ENCODE measurements at regions not wholly inside any gene's neighbourhood (a gene's known extent, or its start where the extent isn't known, plus 50 kb on each side); places are given as distances from the start of the nearest gene placed in this dataset.

- TF ChIP-seq CTCF (conservative IDR thresholded peaks at IDR 0.05; ENCODE audit: low read length), result no peak
- no peak for DNase-seq (ENCODE audit: low read depth)
- no peak overlapping the region for H3K4me3 ChIP-seq (ENCODE audit: low read length)
Observed at GRCh38 chr4:126358041-126358440, 1043.3 kb downstream of the FAT4 start.

- no peak overlapping the region for H3K4me3 ChIP-seq (ENCODE audit: low read length)
- TF ChIP-seq CTCF (conservative IDR thresholded peaks at IDR 0.05; ENCODE audit: low read length), result no peak
- no peak for DNase-seq (ENCODE audit: low read depth)
Observed at GRCh38 chr4:126361287-126361686, 1046.5 kb downstream of the FAT4 start.

GRCh38 chr4:126364311-126364911 is 1049.7 kb downstream of the FAT4 start:
- H3K4me3 ChIP-seq (ENCODE audit: low read length), result no peak overlapping the region
- TF ChIP-seq CTCF (conservative IDR thresholded peaks at IDR 0.05; ENCODE audit: low read length), result no peak
- DNase-seq (ENCODE audit: low read depth), result peak; percentile 9

GRCh38 chr4:126369076-126369475 is 1054.3 kb downstream of the FAT4 start:
- no peak overlapping the region for H3K4me3 ChIP-seq (ENCODE audit: low read length)
- TF ChIP-seq CTCF (conservative IDR thresholded peaks at IDR 0.05; ENCODE audit: low read length), result no peak
- DNase-seq (ENCODE audit: low read depth), result no peak

GRCh38 chr4:126372634-126373033 is 1057.9 kb downstream of the FAT4 start:
- H3K4me3 ChIP-seq (ENCODE audit: low read length), result no peak overlapping the region
- TF ChIP-seq CTCF (conservative IDR thresholded peaks at IDR 0.05; ENCODE audit: low read length), result no peak
- DNase-seq (ENCODE audit: low read depth), result peak; percentile 8

- TF ChIP-seq CTCF (conservative IDR thresholded peaks at IDR 0.05; ENCODE audit: low read length), result no peak
- no peak overlapping the region for H3K4me3 ChIP-seq (ENCODE audit: low read length)
- DNase-seq (ENCODE audit: low read depth), result peak; percentile 60
Observed at GRCh38 chr4:126375462-126376054, 1060.8 kb downstream of the FAT4 start.

- no peak overlapping the region for H3K4me3 ChIP-seq (ENCODE audit: low read length)
- no peak for DNase-seq (ENCODE audit: low read depth)
- TF ChIP-seq CTCF (conservative IDR thresholded peaks at IDR 0.05; ENCODE audit: low read length), result no peak
Observed at GRCh38 chr4:126385954-126386353, 1071.2 kb downstream of the FAT4 start.
